GM23338 (cell line): ENCODE measurements at regions not wholly inside any gene's neighbourhood (a gene's known extent, or its start where the extent isn't known, plus 50 kb on each side); places are given as distances from the start of the nearest gene placed in this dataset.

Source experiments
- ATAC-seq: fragments of 200-7000 bp; cut with Tn5 transposase; 3 replicates; pipeline ENCODE4 v1.9.1; 2020
- DNase-seq: peaks from one replicate; pipeline ENCODE4 v3.0.0-alpha.2; 2015; ENCODE audit warnings: low spot score
- H2AFZ ChIP-seq: fragments of 200-600 bp; sonication (generic); 2 replicates; pipeline ENCODE4 v1.8.0; 2016; ENCODE audit warnings: antibody characterized with exemption, mild to moderate bottlenecking, moderate library complexity
- H3F3A ChIP-seq: fragments of 200-600 bp; sonication (generic); replicated peaks from 2 replicates; pipeline ENCODE4 v1.8.0; 2017; ENCODE audit warnings: antibody characterized with exemption, mixed run types, low read depth
- H3K27ac ChIP-seq: fragments of 200-600 bp; sonication (generic); 2 replicates; pipeline ENCODE4 v1.6.1; 2016; ENCODE audit warnings: low read depth
- H3K27me3 ChIP-seq: fragments of 200-600 bp; sonication (generic); 2 replicates; pipeline ENCODE4 v1.8.0; 2016; ENCODE audit warnings: mild to moderate bottlenecking, mixed run types, moderate library complexity; ENCODE audit not compliant: insufficient read depth
- H3K36me3 ChIP-seq: fragments of 200-600 bp; sonication (generic); 2 replicates; pipeline ENCODE4 v1.8.0; 2016; ENCODE audit warnings: mild to moderate bottlenecking; ENCODE audit not compliant: insufficient read depth
- H3K4me1 ChIP-seq: fragments of 200-600 bp; sonication (generic); 2 replicates; pipeline ENCODE4 v1.8.0; 2016; ENCODE audit warnings: mild to moderate bottlenecking, moderate library complexity; ENCODE audit not compliant: insufficient read depth
- H3K4me2 ChIP-seq: fragments of 200-600 bp; sonication (generic); 2 replicates; pipeline ENCODE4 v1.7.1; 2017; ENCODE audit warnings: mixed run types
- H3K4me3 ChIP-seq: fragments of 200-600 bp; sonication (generic); 2 replicates; pipeline ENCODE4 v1.6.1; 2016; ENCODE audit warnings: mixed run types
- H3K79me2 ChIP-seq: fragments of 200-600 bp; sonication (generic); replicated peaks from 2 replicates; pipeline ENCODE4 v1.8.0; 2017; ENCODE audit warnings: mild to moderate bottlenecking; ENCODE audit not compliant: insufficient read depth
- H3K9me2 ChIP-seq: fragments of 200-600 bp; sonication (generic); 2 replicates; pipeline ENCODE4 v1.8.0; 2017; ENCODE audit not compliant: insufficient read depth
- H4K20me1 ChIP-seq: fragments of 200-600 bp; sonication (generic); replicated peaks from 2 replicates; pipeline ENCODE4 v1.8.0; 2017; ENCODE audit warnings: mild to moderate bottlenecking; ENCODE audit not compliant: insufficient read depth
- H3K27ac Mint-ChIP-seq: 2 replicates; pipeline ENCODE4 v1.8.0; 2020; ENCODE audit warnings: inconsistent platforms, mild to moderate bottlenecking, moderate library complexity, mixed read lengths
- H3K27me3 Mint-ChIP-seq: 3 replicates; pipeline ENCODE4 v1.8.0; 2022; ENCODE audit warnings: low read depth, mild to moderate bottlenecking, moderate library complexity, mixed read lengths, inconsistent platforms; ENCODE audit not compliant: insufficient read depth, poor library complexity
- H3K36me3 Mint-ChIP-seq: 3 replicates; pipeline ENCODE4 v1.8.0; 2021; ENCODE audit warnings: low read depth, mild to moderate bottlenecking, inconsistent platforms, moderate library complexity, mixed read lengths
- H3K4me1 Mint-ChIP-seq: 3 replicates; pipeline ENCODE4 v1.8.0; 2020; ENCODE audit warnings: mild to moderate bottlenecking, inconsistent platforms, mixed read lengths
- H3K4me3 Mint-ChIP-seq: 3 replicates; pipeline ENCODE4 v1.8.0; 2021; ENCODE audit warnings: moderate library complexity, mild to moderate bottlenecking, inconsistent platforms, mixed read lengths
- H3K9me3 Mint-ChIP-seq: 3 replicates; pipeline ENCODE4 v1.8.0; 2020; ENCODE audit warnings: moderate library complexity, mild to moderate bottlenecking, inconsistent platforms, mixed read lengths
- CREB1 ChIP-seq: fragments of 250-450 bp; sonication (Bioruptor Pico); IDR thresholded peaks from 2 replicates; pipeline ENCODE4 v1.5.0; 2020; ENCODE audit warnings: low read depth, mild to moderate bottlenecking, moderate library complexity
- CTCF ChIP-seq, 2 experiments: fragments of 200-600 bp in 1 of 2; sonication (generic) in 1 of 2; conservative IDR thresholded peaks; 2 replicates each; pipeline versions ENCODE4 v1.5.1 to v1.6.1; 2016 to 2017; ENCODE audit warnings: antibody characterized with exemption in 2 of 2, low read depth in 2 of 2, mild to moderate bottlenecking in 2 of 2, moderate library complexity in 1 of 2
- EZH2 ChIP-seq: fragments of 200-600 bp; sonication (generic); IDR thresholded peaks from one replicate; pipeline ENCODE4 v1.8.0; 2017; ENCODE audit warnings: antibody characterized with exemption, mild to moderate bottlenecking, low read depth; ENCODE audit not compliant: unreplicated experiment
- EZH2phosphoT487 ChIP-seq: fragments of 200-600 bp; sonication (generic); IDR thresholded peaks from one replicate; pipeline ENCODE4 v1.8.1; 2018; ENCODE audit warnings: antibody characterized with exemption; ENCODE audit not compliant: unreplicated experiment
- JUNB ChIP-seq: IDR thresholded peaks from one replicate; pipeline ENCODE4 v1.6.1; 2016; ENCODE audit warnings: antibody characterized with exemption; ENCODE audit not compliant: unreplicated experiment
- NANOG ChIP-seq: IDR thresholded peaks from 2 replicates; pipeline ENCODE4 v1.6.1; 2016; ENCODE audit warnings: antibody characterized with exemption, borderline replicate concordance
- POLR2AphosphoS5 ChIP-seq: IDR thresholded peaks from 2 replicates; pipeline ENCODE4 v1.6.1; 2016; ENCODE audit warnings: antibody characterized with exemption, low read depth
- REST ChIP-seq: IDR thresholded peaks from one replicate; pipeline ENCODE4 v1.6.1; 2018; ENCODE audit warnings: antibody characterized with exemption; ENCODE audit not compliant: unreplicated experiment
- STAT1 ChIP-seq: IDR thresholded peaks from one replicate; pipeline ENCODE4 v1.6.1; 2016; ENCODE audit warnings: antibody characterized with exemption; ENCODE audit not compliant: unreplicated experiment
- ZNF114 ChIP-seq: fragments of 250-450 bp; sonication (Bioruptor Pico); IDR thresholded peaks from 2 replicates; pipeline ENCODE4 v1.5.0; 2020; ENCODE audit warnings: mild to moderate bottlenecking, moderate library complexity
- ZNF331 ChIP-seq: fragments of 250-450 bp; sonication (Bioruptor Pico); IDR thresholded peaks from 2 replicates; pipeline ENCODE4 v1.5.0; 2020; ENCODE audit warnings: low read depth, mild to moderate bottlenecking, moderate library complexity
- TF ChIP-seq, protein P1 (sequence below): fragments of 250-450 bp; sonication (Bioruptor Pico); IDR thresholded peaks from 2 replicates; pipeline ENCODE4 v1.5.0; 2020; ENCODE audit warnings: mild to moderate bottlenecking, moderate library complexity
- TF ChIP-seq, protein P2 (sequence below): IDR thresholded peaks from 2 replicates; pipeline ENCODE4 v1.6.1; 2016; ENCODE audit warnings: antibody characterized with exemption

GRCh38 chr18:27632706-27633105, 447.6 kb upstream of the CHST9 start:
- no peaks in the 10 kb centered on the region for H3K4me1 ChIP-seq
- no peak overlapping the region for H3K27ac ChIP-seq
- TF ChIP-seq, protein P1, sequence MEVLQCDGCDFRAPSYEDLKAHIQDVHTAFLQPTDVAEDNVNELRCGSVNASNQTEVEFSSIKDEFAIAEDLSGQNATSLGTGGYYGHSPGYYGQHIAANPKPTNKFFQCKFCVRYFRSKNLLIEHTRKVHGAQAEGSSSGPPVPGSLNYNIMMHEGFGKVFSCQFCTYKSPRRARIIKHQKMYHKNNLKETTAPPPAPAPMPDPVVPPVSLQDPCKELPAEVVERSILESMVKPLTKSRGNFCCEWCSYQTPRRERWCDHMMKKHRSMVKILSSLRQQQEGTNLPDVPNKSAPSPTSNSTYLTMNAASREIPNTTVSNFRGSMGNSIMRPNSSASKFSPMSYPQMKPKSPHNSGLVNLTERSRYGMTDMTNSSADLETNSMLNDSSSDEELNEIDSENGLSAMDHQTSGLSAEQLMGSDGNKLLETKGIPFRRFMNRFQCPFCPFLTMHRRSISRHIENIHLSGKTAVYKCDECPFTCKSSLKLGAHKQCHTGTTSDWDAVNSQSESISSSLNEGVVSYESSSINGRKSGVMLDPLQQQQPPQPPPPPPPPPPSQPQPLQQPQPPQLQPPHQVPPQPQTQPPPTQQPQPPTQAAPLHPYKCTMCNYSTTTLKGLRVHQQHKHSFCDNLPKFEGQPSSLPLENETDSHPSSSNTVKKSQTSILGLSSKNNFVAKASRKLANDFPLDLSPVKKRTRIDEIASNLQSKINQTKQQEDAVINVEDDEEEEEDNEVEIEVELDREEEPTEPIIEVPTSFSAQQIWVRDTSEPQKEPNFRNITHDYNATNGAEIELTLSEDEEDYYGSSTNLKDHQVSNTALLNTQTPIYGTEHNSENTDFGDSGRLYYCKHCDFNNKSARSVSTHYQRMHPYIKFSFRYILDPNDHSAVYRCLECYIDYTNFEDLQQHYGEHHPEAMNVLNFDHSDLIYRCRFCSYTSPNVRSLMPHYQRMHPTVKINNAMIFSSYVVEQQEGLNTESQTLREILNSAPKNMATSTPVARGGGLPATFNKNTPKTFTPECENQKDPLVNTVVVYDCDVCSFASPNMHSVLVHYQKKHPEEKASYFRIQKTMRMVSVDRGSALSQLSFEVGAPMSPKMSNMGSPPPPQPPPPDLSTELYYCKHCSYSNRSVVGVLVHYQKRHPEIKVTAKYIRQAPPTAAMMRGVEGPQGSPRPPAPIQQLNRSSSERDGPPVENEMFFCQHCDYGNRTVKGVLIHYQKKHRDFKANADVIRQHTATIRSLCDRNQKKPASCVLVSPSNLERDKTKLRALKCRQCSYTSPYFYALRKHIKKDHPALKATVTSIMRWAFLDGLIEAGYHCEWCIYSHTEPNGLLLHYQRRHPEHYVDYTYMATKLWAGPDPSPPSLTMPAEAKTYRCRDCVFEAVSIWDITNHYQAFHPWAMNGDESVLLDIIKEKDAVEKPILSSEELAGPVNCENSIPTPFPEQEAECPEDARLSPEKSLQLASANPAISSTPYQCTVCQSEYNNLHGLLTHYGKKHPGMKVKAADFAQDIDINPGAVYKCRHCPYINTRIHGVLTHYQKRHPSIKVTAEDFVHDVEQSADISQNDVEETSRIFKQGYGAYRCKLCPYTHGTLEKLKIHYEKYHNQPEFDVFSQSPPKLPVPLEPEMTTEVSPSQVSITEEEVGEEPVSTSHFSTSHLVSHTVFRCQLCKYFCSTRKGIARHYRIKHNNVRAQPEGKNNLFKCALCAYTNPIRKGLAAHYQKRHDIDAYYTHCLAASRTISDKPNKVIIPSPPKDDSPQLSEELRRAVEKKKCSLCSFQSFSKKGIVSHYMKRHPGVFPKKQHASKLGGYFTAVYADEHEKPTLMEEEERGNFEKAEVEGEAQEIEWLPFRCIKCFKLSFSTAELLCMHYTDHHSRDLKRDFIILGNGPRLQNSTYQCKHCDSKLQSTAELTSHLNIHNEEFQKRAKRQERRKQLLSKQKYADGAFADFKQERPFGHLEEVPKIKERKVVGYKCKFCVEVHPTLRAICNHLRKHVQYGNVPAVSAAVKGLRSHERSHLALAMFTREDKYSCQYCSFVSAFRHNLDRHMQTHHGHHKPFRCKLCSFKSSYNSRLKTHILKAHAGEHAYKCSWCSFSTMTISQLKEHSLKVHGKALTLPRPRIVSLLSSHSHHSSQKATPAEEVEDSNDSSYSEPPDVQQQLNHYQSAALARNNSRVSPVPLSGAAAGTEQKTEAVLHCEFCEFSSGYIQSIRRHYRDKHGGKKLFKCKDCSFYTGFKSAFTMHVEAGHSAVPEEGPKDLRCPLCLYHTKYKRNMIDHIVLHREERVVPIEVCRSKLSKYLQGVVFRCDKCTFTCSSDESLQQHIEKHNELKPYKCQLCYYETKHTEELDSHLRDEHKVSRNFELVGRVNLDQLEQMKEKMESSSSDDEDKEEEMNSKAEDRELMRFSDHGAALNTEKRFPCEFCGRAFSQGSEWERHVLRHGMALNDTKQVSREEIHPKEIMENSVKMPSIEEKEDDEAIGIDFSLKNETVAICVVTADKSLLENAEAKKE (CRISPR knock-in tag), result no peak
- TF ChIP-seq ZNF331 (CRISPR knock-in tag), result no peak
- no peak for TF ChIP-seq REST
- TF ChIP-seq CREB1 (CRISPR knock-in tag), result no peak
- TF ChIP-seq, protein P2, sequence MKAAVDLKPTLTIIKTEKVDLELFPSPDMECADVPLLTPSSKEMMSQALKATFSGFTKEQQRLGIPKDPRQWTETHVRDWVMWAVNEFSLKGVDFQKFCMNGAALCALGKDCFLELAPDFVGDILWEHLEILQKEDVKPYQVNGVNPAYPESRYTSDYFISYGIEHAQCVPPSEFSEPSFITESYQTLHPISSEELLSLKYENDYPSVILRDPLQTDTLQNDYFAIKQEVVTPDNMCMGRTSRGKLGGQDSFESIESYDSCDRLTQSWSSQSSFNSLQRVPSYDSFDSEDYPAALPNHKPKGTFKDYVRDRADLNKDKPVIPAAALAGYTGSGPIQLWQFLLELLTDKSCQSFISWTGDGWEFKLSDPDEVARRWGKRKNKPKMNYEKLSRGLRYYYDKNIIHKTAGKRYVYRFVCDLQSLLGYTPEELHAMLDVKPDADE, result no peak
- no peak for TF ChIP-seq JUNB
- TF ChIP-seq POLR2AphosphoS5, result no peak
- no peak for TF ChIP-seq STAT1
- no peak for TF ChIP-seq EZH2phosphoT487
- TF ChIP-seq EZH2, result no peak
- TF ChIP-seq CTCF (conservative IDR thresholded peaks at IDR 0.05; ENCODE audit: low read depth in 2 of 2), result no peak
- no peak for TF ChIP-seq ZNF114 (CRISPR knock-in tag)
- TF ChIP-seq NANOG, result no peak
- no peak for ATAC-seq
- no peaks in the 10 kb centered on the region for H3K36me3 ChIP-seq
- H3K4me2 ChIP-seq, result no peak overlapping the region
- Mint-ChIP-seq H3K27me3 (peaks cover 2% of the 10 kb centered on the region), H3K4me3 (no peak overlapping the region), H3K9me3 (no peaks in the 10 kb centered on the region), H3K27ac (no peak overlapping the region), H3K36me3 (no peaks in the 10 kb centered on the region), H3K4me1 (0 out of 3 replicates have a peak, but pooled peaks cover 2% of the 10 kb centered on the region)
- H3K4me3 ChIP-seq, result no peak overlapping the region
- H4K20me1 ChIP-seq, result no peaks in the 10 kb centered on the region
- no peaks in the 10 kb centered on the region for H3K9me2 ChIP-seq
- H2AFZ ChIP-seq, result no peak overlapping the region
- H3K27me3 ChIP-seq, result no peaks in the 10 kb centered on the region
- no peaks in the 10 kb centered on the region for H3K79me2 ChIP-seq
- DNase-seq, result no peak
- H3F3A ChIP-seq, result no peaks in the 10 kb centered on the region
